ENCODE measurements at regions not wholly inside any gene's neighbourhood (a gene's known extent, or its start where the extent isn't known, plus 50 kb on each side); places are given as distances from the start of the nearest gene placed in this dataset.

DNA sequence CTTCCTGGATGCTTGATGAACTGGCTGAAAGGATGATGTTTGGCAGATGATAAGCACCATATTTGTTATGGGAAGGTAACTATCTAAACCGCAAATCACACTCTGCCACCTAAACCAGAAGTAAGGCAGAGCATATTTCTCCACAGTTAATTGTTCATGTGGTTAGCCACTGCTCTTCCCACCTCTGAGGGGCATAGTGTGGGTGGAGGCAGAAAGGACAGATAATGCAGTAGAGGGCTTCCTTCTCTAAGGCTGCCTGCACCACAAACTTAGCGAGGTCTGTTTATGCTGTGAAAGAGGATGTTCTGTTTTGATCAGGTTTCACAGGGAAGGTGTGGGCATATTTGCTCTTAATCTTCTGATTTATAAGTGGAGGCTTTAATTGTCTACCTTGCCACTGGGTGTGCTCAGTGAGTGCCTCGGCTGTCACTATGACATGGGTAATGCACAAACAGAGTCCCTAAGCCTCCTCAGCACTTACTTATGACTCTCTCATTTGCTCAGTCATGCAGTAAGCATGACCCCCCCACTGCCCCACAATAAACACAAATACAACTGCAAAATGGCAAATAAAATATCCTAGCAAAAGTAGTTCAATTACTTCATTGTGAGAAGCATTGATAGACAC, 401.0 kb downstream of the TMA16 start (continued):
- TF ChIP-seq, protein P1, sequence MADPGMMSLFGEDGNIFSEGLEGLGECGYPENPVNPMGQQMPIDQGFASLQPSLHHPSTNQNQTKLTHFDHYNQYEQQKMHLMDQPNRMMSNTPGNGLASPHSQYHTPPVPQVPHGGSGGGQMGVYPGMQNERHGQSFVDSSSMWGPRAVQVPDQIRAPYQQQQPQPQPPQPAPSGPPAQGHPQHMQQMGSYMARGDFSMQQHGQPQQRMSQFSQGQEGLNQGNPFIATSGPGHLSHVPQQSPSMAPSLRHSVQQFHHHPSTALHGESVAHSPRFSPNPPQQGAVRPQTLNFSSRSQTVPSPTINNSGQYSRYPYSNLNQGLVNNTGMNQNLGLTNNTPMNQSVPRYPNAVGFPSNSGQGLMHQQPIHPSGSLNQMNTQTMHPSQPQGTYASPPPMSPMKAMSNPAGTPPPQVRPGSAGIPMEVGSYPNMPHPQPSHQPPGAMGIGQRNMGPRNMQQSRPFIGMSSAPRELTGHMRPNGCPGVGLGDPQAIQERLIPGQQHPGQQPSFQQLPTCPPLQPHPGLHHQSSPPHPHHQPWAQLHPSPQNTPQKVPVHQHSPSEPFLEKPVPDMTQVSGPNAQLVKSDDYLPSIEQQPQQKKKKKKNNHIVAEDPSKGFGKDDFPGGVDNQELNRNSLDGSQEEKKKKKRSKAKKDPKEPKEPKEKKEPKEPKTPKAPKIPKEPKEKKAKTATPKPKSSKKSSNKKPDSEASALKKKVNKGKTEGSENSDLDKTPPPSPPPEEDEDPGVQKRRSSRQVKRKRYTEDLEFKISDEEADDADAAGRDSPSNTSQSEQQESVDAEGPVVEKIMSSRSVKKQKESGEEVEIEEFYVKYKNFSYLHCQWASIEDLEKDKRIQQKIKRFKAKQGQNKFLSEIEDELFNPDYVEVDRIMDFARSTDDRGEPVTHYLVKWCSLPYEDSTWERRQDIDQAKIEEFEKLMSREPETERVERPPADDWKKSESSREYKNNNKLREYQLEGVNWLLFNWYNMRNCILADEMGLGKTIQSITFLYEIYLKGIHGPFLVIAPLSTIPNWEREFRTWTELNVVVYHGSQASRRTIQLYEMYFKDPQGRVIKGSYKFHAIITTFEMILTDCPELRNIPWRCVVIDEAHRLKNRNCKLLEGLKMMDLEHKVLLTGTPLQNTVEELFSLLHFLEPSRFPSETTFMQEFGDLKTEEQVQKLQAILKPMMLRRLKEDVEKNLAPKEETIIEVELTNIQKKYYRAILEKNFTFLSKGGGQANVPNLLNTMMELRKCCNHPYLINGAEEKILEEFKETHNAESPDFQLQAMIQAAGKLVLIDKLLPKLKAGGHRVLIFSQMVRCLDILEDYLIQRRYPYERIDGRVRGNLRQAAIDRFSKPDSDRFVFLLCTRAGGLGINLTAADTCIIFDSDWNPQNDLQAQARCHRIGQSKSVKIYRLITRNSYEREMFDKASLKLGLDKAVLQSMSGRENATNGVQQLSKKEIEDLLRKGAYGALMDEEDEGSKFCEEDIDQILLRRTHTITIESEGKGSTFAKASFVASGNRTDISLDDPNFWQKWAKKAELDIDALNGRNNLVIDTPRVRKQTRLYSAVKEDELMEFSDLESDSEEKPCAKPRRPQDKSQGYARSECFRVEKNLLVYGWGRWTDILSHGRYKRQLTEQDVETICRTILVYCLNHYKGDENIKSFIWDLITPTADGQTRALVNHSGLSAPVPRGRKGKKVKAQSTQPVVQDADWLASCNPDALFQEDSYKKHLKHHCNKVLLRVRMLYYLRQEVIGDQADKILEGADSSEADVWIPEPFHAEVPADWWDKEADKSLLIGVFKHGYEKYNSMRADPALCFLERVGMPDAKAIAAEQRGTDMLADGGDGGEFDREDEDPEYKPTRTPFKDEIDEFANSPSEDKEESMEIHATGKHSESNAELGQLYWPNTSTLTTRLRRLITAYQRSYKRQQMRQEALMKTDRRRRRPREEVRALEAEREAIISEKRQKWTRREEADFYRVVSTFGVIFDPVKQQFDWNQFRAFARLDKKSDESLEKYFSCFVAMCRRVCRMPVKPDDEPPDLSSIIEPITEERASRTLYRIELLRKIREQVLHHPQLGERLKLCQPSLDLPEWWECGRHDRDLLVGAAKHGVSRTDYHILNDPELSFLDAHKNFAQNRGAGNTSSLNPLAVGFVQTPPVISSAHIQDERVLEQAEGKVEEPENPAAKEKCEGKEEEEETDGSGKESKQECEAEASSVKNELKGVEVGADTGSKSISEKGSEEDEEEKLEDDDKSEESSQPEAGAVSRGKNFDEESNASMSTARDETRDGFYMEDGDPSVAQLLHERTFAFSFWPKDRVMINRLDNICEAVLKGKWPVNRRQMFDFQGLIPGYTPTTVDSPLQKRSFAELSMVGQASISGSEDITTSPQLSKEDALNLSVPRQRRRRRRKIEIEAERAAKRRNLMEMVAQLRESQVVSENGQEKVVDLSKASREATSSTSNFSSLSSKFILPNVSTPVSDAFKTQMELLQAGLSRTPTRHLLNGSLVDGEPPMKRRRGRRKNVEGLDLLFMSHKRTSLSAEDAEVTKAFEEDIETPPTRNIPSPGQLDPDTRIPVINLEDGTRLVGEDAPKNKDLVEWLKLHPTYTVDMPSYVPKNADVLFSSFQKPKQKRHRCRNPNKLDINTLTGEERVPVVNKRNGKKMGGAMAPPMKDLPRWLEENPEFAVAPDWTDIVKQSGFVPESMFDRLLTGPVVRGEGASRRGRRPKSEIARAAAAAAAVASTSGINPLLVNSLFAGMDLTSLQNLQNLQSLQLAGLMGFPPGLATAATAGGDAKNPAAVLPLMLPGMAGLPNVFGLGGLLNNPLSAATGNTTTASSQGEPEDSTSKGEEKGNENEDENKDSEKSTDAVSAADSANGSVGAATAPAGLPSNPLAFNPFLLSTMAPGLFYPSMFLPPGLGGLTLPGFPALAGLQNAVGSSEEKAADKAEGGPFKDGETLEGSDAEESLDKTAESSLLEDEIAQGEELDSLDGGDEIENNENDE (IDR thresholded peaks at IDR 0.05; ENCODE audit: insufficient replicate concordance, low read length): no peak
- TF ChIP-seq SP2 (IDR thresholded peaks at IDR 0.05; ENCODE audit: low read length) (no peak), HDAC6 (IDR thresholded peaks at IDR 0.05; ENCODE audit: low read depth, low read length) (no peak), CBX8 (IDR thresholded peaks at IDR 0.05; ENCODE audit: borderline replicate concordance, low read depth, low read length) (no peak)

All from H1 (cell line).